Fibroblast of lung (primary cell): ENCODE measurements at regions not wholly inside any gene's neighbourhood (a gene's known extent, or its start where the extent isn't known, plus 50 kb on each side); places are given as distances from the start of the nearest gene placed in this dataset.

Experiments
- CTCF ChIP-seq, 2 donors: IDR thresholded peaks in 1 of 2; conservative IDR thresholded peaks in 1 of 2; 1 replicate in 1 of 2; 2 replicates in 1 of 2; pipeline ENCODE4 v1.5.1; 2011 to 2012; ENCODE audit warnings: low read length in 2 of 2, control low read depth in 1 of 2, inconsistent platforms in 1 of 2, low read depth in 1 of 2, mild to moderate bottlenecking in 1 of 2
- EZH2 ChIP-seq: IDR thresholded peaks from 2 replicates; pipeline ENCODE4 v1.5.1; 2012; ENCODE audit warnings: low read length, control low read depth, mild to moderate bottlenecking; ENCODE audit errors: missing control alignments

GRCh38 chr2:215702116-215702902 lies 266.4 kb upstream of the FN1 start:
- TF ChIP-seq CTCF (conservative IDR thresholded peaks at IDR 0.05 in 1 of 2, IDR thresholded peaks at IDR 0.05 in 1 of 2; ENCODE audit: low read depth in 1 of 2, low read length in 2 of 2) (no peak), EZH2 (no peak)
